Endothelial cell of umbilical vein (primary cell): ENCODE measurements at regions not wholly inside any gene's neighbourhood (a gene's known extent, or its start where the extent isn't known, plus 50 kb on each side); places are given as distances from the start of the nearest gene placed in this dataset.

Source experiments
- BruUV-seq: library from RNA; stranded (reverse); fragments of 400-500 nt; replicated peaks from 2 replicates; lab custom pipeline; 2021; lab: Mats Ljungman, UMichigan
- CTCF ChIA-PET: fragments of 300-600, 350-600 bp; sonication (Branson Sonifier 250); formaldehyde crosslinking; loops from one replicate; lab custom pipeline; 2021; ENCODE audit warnings: antibody characterized with exemption, inconsistent platforms; lab: Charles Lee
- POLR2A ChIA-PET: fragments of 300-600, 350-600 bp; sonication (Branson Sonifier 250); formaldehyde crosslinking; loops from one replicate; lab custom pipeline; 2021; ENCODE audit warnings: antibody characterized with exemption, inconsistent platforms; lab: Charles Lee
- DNase-seq: peaks from one replicate; pipeline ENCODE4 v3.0.0-alpha.2; 2011; ENCODE audit warnings: low read depth, low spot score
- FAIRE-seq: peaks from 2 replicates; lab custom pipeline; 2011; peaks lifted over from hg19 to GRCh38; lab: Jason Lieb, UNC
- H2AFZ ChIP-seq: 2 replicates; pipeline ENCODE4 v1.6.0; 2012; ENCODE audit warnings: low read depth, low read length, control low read depth, inconsistent platforms
- H3K27ac ChIP-seq: 2 replicates; pipeline ENCODE4 v1.5.1; 2011; ENCODE audit warnings: low read depth, mild to moderate bottlenecking, control low read depth, low read length, moderate library complexity; ENCODE audit not compliant: insufficient read depth
- H3K27me3 ChIP-seq, 2 experiments: 2 replicates each; pipeline versions ENCODE4 v1.6.0 to v1.6.1; 2011; ENCODE audit warnings: low read length in 2 of 2, mixed read lengths in 1 of 2; ENCODE audit not compliant: control insufficient read depth in 2 of 2, insufficient read depth in 2 of 2
- H3K36me3 ChIP-seq, 2 experiments: 2 replicates in 1 of 2; 3 replicates in 1 of 2; pipeline ENCODE4 v1.5.1; 2011; ENCODE audit warnings: low read length in 2 of 2, mild to moderate bottlenecking in 1 of 2, moderate library complexity in 1 of 2; ENCODE audit not compliant: control insufficient read depth in 2 of 2, insufficient read depth in 2 of 2; ENCODE audit errors: extremely low read depth in 1 of 2
- H3K4me1 ChIP-seq: 3 replicates; pipeline ENCODE4 v1.5.1; 2011; ENCODE audit warnings: mild to moderate bottlenecking, low read length; ENCODE audit not compliant: control insufficient read depth, insufficient read depth; ENCODE audit errors: extremely low read depth
- H3K4me2 ChIP-seq: 2 replicates; pipeline ENCODE4 v1.6.1; 2011; ENCODE audit warnings: low read length, control low read depth, mixed read lengths; ENCODE audit not compliant: insufficient read depth
- H3K4me3 ChIP-seq, 3 experiments: fragments of 200-600 bp in 1 of 3; sonication (generic), shearing (Covaris generic) in 1 of 3; replicated peaks in 1 of 3; 2 replicates each; pipeline ENCODE4 v1.5.1; 2011 to 2016; ENCODE audit warnings: control low read depth in 3 of 3, low read length in 3 of 3, mild to moderate bottlenecking in 2 of 3, inconsistent platforms in 1 of 3, low read depth in 1 of 3, moderate library complexity in 1 of 3; ENCODE audit not compliant: insufficient read depth in 1 of 3
- H3K79me2 ChIP-seq: 2 replicates; pipeline ENCODE4 v1.6.0; 2012; ENCODE audit warnings: low read length, inconsistent platforms; ENCODE audit not compliant: control insufficient read depth, insufficient read depth
- H3K9ac ChIP-seq: replicated peaks from 2 replicates; pipeline ENCODE3; 2011; ENCODE audit warnings: low read length, control low read depth; ENCODE audit not compliant: insufficient read depth; ENCODE audit errors: extremely low read depth
- H3K9me1 ChIP-seq: replicated peaks from 3 replicates; pipeline ENCODE4 v1.6.0; 2011; ENCODE audit warnings: mild to moderate bottlenecking, low read length; ENCODE audit not compliant: control insufficient read depth, insufficient read depth; ENCODE audit errors: extremely low read depth
- H3K9me3 ChIP-seq: replicated peaks from 2 replicates; pipeline ENCODE4 v1.5.1; 2012; ENCODE audit warnings: low read length, inconsistent platforms; ENCODE audit not compliant: control insufficient read depth, insufficient read depth
- H4K20me1 ChIP-seq: replicated peaks from 2 replicates; pipeline ENCODE3; 2011; ENCODE audit warnings: mild to moderate bottlenecking, low read length; ENCODE audit not compliant: control insufficient read depth, insufficient read depth; ENCODE audit errors: extremely low read depth
- EZH2 ChIP-seq: IDR thresholded peaks from 2 replicates; pipeline ENCODE4 v1.6.1; 2012; ENCODE audit warnings: borderline replicate concordance, low read depth, mild to moderate bottlenecking, moderate library complexity, low read length, inconsistent platforms; ENCODE audit not compliant: severe bottlenecking
- FOS ChIP-seq: IDR thresholded peaks from 2 replicates; pipeline ENCODE4 v1.6.1; 2011; ENCODE audit warnings: mild to moderate bottlenecking, low read length, moderate library complexity, borderline replicate concordance; ENCODE audit not compliant: insufficient read depth
- GATA2 ChIP-seq: IDR thresholded peaks from 2 replicates; pipeline ENCODE4 v1.7.0; 2011; ENCODE audit warnings: low read depth, mild to moderate bottlenecking, moderate library complexity, mixed read lengths, low read length; ENCODE audit not compliant: insufficient read length, insufficient read depth
- JUN ChIP-seq: IDR thresholded peaks from 2 replicates; pipeline ENCODE4 v1.6.1; 2011; ENCODE audit warnings: borderline replicate concordance, low read depth; ENCODE audit not compliant: insufficient read length, insufficient read depth
- MYC ChIP-seq: IDR thresholded peaks from one replicate; pipeline ENCODE4 v1.6.1; 2011; ENCODE audit warnings: mild to moderate bottlenecking, low read depth, low read length
- POLR2A ChIP-seq: IDR thresholded peaks from 2 replicates; pipeline ENCODE4 v1.6.1; 2012; ENCODE audit warnings: low read depth, mild to moderate bottlenecking, control low read depth, low read length
- POLR2AphosphoS5 ChIP-seq: IDR thresholded peaks from 2 replicates; pipeline ENCODE4 v1.6.1; 2012; ENCODE audit warnings: low read depth, mild to moderate bottlenecking, control low read depth, low read length, moderate library complexity; ENCODE audit not compliant: insufficient read depth
- dilution Hi-C: fragments of 300-500 bp; cut with MboI; formaldehyde crosslinking; loops from one replicate; pipeline ENCODE4 v1.15.0; 2019; ENCODE audit warnings: low sequenced_read_pairs; ENCODE audit not compliant: extremely low pct_ligation_motif_present
- intact Hi-C: fragments of 100-400 bp; cut with micrococcal nuclease; formaldehyde crosslinking; loops from one replicate; pipeline ENCODE4 v1.10.0; 2022
- TF ChIP-seq, protein P1 (sequence below): IDR thresholded peaks from 2 replicates; pipeline ENCODE4 v1.6.1; 2011; ENCODE audit not compliant: insufficient read depth, insufficient read length
- TF ChIP-seq, protein P2 (sequence below), 2 donors: IDR thresholded peaks; 1 replicate in 1 of 2; 2 replicates in 1 of 2; pipeline ENCODE4 v1.5.1; 2011; ENCODE audit warnings: low read length in 2 of 2, mild to moderate bottlenecking in 2 of 2, moderate library complexity in 2 of 2, control low read depth in 1 of 2, inconsistent platforms in 1 of 2, low read depth in 1 of 2; ENCODE audit not compliant: insufficient read depth in 1 of 2; ENCODE audit errors: extremely low read depth in 1 of 2

DNA sequence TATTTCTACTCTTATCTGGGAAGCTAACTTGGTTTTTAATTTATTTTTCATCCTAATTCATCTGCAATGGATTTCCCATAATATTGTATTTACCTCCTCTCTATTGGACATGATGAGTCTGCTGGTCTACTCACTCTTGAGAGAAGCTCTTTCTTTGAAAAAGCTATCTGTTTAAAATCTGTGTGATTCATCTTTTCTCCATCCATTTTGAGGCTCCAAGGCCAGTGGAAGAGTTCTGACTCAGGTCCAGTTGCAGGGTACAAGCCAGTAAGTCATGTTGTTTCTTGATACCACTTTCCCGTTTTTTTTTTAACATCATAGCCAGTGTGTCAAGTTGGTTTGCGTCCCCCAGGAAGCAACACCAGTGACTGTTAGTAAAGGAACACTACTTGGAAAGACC lies 160.3 kb upstream of the BMP4 start:
- H3K36me3 ChIP-seq, result no peaks in the 10 kb centered on the region
- peak overlapping the region; percentile 54 for H3K27ac ChIP-seq
- peak overlapping the region; percentile 81 for H2AFZ ChIP-seq
- H3K27me3 ChIP-seq, result no peaks in the 10 kb centered on the region
- FAIRE-seq (no peak), DNase-seq (peak; percentile 77)
- no peak overlapping the region for H3K4me3 ChIP-seq
- ChIA-PET POLR2A (interaction anchor here (1.2 kb wide), 1 partner anchor 8 kb away, joined by 3 read pairs; no protein-coding TSS in a partner anchor), CTCF (interaction anchor here (0.5 to 2.9 kb wide), 8 partner anchors 10 to 212 kb away, joined by 3 to 16 read pairs (median 4); partner anchors contain the start of gene BMP4)
- TSS peak; percentile 76 for BruUV-seq
- intact Hi-C loops (no loop called here), dilution Hi-C loops (no loop called here)
- peak overlapping the region; percentile 53 for H3K4me2 ChIP-seq
- H3K79me2 ChIP-seq, result no peaks in the 10 kb centered on the region
- TF ChIP-seq GATA2, result peak; percentile 88
- TF ChIP-seq POLR2A, result no peak
- no peak for TF ChIP-seq POLR2AphosphoS5
- peak; percentile 18 for TF ChIP-seq JUN
- TF ChIP-seq, protein P1, sequence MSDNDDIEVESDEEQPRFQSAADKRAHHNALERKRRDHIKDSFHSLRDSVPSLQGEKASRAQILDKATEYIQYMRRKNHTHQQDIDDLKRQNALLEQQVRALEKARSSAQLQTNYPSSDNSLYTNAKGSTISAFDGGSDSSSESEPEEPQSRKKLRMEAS, result no peak
- TF ChIP-seq, protein P2, sequence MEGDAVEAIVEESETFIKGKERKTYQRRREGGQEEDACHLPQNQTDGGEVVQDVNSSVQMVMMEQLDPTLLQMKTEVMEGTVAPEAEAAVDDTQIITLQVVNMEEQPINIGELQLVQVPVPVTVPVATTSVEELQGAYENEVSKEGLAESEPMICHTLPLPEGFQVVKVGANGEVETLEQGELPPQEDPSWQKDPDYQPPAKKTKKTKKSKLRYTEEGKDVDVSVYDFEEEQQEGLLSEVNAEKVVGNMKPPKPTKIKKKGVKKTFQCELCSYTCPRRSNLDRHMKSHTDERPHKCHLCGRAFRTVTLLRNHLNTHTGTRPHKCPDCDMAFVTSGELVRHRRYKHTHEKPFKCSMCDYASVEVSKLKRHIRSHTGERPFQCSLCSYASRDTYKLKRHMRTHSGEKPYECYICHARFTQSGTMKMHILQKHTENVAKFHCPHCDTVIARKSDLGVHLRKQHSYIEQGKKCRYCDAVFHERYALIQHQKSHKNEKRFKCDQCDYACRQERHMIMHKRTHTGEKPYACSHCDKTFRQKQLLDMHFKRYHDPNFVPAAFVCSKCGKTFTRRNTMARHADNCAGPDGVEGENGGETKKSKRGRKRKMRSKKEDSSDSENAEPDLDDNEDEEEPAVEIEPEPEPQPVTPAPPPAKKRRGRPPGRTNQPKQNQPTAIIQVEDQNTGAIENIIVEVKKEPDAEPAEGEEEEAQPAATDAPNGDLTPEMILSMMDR (IDR thresholded peaks at IDR 0.05; ENCODE audit: extremely low read depth in 1 of 2, insufficient read depth in 1 of 2, low read depth in 1 of 2, low read length in 2 of 2), result no peak
- no peak for TF ChIP-seq EZH2
- TF ChIP-seq FOS, result peak; percentile 66
- TF ChIP-seq MYC, result no peak
- H3K9ac ChIP-seq, result no peak overlapping the region
- H3K9me1 ChIP-seq, result no peaks in the 10 kb centered on the region
- peaks cover 42% of the 10 kb centered on the region for H3K4me1 ChIP-seq
- H3K9me3 ChIP-seq, result no peaks in the 10 kb centered on the region
- H4K20me1 ChIP-seq, result no peaks in the 10 kb centered on the region
